ENCODE measurements at regions not wholly inside any gene's neighbourhood (a gene's known extent, or its start where the extent isn't known, plus 50 kb on each side); places are given as distances from the start of the nearest gene placed in this dataset.

- TF ChIP-seq SIN3A (IDR thresholded peaks at IDR 0.05; ENCODE audit: low read depth, low read length) (no peak), STAT3 (IDR thresholded peaks at IDR 0.05; ENCODE audit: low read depth, low read length) (no peak), SP1 (IDR thresholded peaks at IDR 0.05; ENCODE audit: low read depth, low read length) (no peak), NR2C2 (IDR thresholded peaks at IDR 0.05; ENCODE audit: borderline replicate concordance, control insufficient read depth, insufficient read length, low read depth) (no peak), TAF1 (IDR thresholded peaks at IDR 0.05; ENCODE audit: borderline replicate concordance, low read depth, low read length) (no peak), JUNB (IDR thresholded peaks at IDR 0.05) (no peak), TCF12 (IDR thresholded peaks at IDR 0.05; ENCODE audit: low read depth, low read length) (no peak), CTCF (IDR thresholded peaks at IDR 0.05 in 2 of 3, conservative IDR thresholded peaks at IDR 0.05 in 1 of 3; ENCODE audit: control insufficient read depth in 2 of 3, extremely low read depth in 1 of 3, insufficient read depth in 1 of 3, low read depth in 3 of 3, low read length in 3 of 3) (no peak), POLR2AphosphoS5 (IDR thresholded peaks at IDR 0.05; ENCODE audit: low read length) (no peak), POLR2A (IDR thresholded peaks at IDR 0.05; ENCODE audit: low read depth, low read length) (no peak)
- TF ChIP-seq, protein P1, sequence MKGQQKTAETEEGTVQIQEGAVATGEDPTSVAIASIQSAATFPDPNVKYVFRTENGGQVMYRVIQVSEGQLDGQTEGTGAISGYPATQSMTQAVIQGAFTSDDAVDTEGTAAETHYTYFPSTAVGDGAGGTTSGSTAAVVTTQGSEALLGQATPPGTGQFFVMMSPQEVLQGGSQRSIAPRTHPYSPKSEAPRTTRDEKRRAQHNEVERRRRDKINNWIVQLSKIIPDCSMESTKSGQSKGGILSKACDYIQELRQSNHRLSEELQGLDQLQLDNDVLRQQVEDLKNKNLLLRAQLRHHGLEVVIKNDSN (IDR thresholded peaks at IDR 0.05; ENCODE audit: borderline replicate concordance, extremely low read length, insufficient read depth, low read depth, low read length): no peak
These were observed 183.8 kb upstream of the ATP2B1 start for GRCh38 chr12:89892436-89892835.

Measured in GM12878 (cell line).